HG03066 (cell line): ENCODE measurements at regions not wholly inside any gene's neighbourhood (a gene's known extent, or its start where the extent isn't known, plus 50 kb on each side); places are given as distances from the start of the nearest gene placed in this dataset.

Experiments
- ATAC-seq: cut with Tn5 transposase; IDR thresholded peaks from one replicate; pipeline ENCODE4 v1.9.1; 2021; ENCODE audit warnings: low read depth; ENCODE audit not compliant: unreplicated experiment

DNA sequence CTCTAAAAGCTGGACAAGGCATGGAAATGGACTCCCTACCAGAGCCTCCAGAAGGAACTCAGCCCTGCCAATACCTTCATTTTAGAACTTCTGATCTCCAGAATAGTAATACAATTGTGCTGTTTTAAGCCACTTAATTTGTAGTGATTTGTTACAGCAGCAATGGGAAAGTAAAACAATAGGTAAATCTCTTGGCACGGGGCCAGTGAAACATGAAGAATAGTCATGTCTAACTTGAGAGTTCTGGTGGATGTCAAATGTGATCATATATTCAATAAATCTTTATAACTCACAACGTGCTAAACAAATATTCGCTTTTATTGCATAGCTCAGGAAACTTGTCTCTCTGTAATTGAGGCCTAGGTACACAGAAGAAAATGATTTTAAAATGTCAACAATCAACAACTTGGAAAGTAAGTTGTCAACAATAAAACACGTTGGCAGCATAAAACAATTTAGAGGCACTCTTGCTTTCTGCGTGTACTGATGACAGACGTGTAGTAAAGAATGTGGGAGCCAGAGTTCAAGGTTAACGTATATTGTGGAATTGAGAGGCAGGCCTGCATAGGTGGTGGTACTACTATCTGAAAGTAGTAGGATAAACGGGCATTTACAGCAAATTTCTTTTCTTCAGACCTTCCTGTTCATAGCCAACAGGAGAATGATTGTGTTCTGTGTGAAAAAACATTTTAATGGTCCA, 140.5 kb upstream of the OPRM1 start:
- ATAC-seq: no peak

DNA sequence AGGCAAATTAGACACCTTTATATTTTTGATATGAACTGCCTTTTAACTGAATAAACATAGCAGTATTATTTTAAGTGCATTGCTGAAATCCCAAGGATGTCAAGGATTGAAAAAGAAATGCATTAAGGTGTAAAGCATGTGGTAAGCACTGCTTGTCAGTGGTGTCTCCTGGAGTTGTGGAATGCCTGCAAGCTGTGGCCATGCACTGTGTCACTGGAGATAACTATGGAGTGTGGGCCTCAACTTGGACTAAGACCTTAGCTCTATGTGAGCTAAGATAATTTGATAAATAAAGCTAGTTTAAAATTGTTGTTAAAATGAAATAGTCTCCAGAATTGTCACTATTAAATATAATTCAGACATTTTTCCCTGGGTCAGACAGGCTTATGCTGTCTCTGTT, 156.6 kb upstream of the OPRM1 start:
- ATAC-seq: no peak

DNA sequence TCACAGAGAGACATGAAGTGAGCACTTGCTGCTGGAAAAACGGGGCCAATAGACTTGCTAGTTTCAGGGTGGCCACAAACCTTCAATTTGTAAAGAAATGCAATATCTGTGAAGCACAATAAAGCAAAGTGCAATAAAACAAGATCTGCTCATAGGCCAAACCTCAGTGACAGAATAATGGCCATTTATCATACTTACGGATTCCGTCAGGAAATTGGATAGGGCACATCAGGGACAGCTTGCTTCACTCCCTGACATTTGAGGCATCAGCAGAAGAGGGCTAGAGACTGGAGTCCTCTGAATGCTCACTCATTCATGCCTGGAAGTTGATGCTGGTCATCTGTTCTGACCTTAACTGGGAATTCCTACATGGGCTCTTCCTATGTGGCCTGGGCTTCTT, 165.5 kb upstream of the OPRM1 start:
- ATAC-seq: no peak

DNA sequence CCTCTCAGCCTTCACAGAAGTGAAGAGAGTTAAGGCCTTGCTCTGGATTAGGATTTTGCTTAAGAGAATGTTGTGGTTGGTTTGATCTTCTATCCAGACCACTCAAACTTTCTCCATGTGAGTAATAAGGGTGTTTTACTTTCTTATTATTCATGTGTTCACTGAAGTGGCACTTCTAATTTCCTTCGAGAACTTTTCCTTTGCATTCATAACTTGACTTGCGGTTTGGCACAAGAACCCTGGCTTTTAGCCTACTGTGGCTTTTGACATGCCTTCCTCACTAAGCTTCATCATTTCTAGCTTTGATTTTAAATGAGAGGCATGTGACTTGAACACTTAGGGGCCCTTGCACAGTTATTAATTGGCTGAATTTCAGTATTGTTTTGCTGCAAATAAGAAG, 166.1 kb upstream of the OPRM1 start:
- ATAC-seq: no peak

DNA sequence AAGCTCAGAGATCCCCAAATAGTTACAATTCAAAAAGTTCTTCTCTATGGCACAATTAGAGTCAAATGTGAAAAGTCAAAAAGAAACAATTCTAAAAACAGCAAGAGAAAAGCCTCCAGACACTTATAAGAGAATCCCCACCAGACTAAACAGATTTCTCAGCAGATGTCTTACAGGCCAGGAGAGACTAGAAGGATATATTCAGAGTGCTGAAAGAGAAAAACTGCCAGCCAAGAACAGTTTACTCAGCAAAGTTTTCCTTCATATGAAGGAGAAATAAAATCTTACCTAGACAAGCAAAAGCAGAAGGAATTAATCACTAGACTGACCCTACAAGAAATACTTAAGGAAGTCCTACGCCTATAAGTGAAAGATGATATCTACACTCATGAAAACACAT, 176.1 kb upstream of the OPRM1 start:
- no peak for ATAC-seq

DNA sequence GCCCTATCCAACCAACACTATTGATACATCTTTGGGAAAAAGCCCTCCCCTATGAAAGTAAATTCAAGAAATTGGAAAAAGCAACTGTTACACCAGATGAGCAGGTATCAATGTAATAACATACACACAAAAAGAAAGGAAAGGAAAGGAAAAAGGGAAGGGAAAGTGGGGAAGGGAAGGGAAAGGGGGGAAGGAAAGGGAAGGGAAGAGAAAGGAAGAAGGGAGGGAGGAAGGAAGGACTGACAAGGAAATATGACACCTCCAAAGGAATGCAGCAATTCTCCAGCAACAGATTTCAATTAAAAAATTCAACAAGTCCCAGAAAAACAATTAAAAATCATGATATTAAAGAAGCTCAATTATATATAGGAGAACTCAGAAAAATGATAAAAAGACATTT, 176.9 kb upstream of the OPRM1 start:
- no peak for ATAC-seq

DNA sequence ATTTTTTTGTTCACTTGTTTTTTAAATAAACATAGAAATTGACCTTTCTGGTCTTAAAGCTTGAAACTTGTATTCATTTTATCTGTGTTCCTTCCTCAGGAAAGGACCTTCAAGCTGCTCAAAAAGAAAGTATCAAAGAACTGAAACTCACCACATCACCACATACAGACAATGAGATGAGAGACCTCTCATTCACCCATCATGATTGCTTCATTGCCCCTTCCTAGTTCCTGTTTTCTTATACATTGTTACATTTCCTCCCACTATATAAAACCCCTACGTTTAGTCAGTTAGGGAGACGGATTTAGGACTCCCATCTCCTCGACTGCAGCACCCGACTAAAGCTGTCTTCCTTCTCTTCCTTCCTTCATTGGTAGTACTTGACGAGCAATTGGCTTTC, 180.5 kb upstream of the OPRM1 start:
- ATAC-seq: no peak

DNA sequence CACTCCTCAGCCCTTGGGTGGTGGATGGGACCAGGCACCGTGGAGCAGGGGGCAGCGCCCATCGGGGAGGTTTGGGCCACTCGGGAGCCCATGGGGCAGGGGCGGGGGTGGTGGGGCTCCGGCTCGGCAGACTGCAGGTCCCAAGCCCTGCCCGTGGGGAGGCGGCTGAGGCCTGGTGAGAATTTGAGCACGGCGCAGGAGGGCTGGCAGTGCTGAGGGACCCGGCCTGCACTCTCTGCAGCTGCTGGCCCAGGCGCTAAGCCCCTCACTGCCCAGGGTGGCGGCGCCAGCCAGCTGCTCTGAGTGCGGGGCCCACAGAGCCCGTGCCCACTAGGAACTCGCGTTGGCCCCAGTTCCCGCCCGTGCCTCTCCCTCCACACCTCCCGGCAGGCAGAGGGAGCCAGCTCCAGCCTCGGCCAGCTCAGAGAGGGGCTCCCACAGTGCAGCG, 182.1 kb upstream of the OPRM1 start:
- ATAC-seq: no peak

DNA sequence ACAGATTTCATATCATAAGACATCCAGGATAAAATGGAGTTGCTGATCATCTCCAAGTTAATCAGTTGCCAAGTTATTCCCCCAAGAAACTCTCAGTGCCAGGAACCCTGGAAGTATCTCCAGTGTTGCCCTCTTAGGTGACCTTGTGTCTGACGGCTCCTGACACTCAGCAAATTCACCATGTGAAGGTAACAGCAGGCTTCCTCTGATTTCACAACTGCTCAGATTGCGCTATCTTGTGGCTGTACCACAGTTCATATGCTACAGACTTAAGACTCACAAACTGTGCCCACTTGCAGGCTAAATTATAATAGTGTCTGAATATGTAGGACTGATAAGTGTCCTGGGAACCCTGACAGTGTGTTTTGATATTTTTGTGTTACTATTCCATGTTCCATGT, 186.6 kb upstream of the OPRM1 start:
- no peak for ATAC-seq

DNA sequence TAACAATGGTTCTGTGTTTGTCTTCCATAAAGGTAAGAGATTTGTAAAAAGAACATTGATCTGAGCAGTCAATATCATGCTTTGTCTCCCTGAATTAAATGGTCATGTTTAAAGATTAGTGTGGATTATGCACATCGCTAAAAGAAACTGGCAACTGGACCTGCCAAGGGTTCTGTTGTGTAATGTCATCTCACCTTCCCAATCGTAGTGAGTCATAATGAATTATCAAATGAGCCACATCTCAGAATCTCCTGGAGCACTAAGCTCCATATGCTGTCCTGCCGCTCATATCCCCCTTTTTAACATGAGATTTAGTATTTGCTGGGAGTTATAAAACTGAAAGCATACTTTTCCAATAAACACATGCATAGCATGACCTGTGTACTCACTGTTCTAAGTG, 187.0 kb upstream of the OPRM1 start:
- no peak for ATAC-seq

DNA sequence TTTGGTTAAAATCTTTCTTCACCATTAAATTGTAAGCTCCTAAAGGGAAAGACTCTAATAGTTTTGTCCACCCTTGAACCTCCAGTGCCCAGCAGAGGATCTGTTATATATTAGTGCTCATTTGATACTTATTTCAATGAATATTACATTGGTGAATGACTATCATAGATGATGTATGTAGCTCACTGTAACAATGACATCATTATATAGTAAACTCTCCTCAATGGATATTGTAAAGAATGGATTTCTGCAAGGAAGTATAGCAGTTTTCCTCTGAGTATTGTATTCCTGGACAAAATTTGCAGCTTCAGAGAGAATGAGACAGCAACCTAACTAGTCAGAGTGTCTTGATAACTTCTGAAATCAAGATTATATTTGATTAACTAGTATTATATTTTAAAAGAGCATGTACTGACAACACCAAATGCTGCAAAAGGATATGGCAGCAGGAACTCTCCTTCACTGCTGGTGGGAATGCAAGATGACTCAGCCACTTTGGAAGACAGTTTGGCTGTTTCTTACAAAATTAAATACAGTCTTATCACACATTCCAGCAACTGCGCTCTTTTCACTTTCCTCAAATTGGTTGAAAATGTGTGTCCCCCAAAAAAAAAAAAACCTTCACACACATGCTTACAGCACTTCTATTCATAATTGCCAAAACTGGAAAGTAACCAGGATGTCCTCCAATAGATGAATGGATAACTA, 189.8 kb upstream of the OPRM1 start:
- ATAC-seq: no peak

DNA sequence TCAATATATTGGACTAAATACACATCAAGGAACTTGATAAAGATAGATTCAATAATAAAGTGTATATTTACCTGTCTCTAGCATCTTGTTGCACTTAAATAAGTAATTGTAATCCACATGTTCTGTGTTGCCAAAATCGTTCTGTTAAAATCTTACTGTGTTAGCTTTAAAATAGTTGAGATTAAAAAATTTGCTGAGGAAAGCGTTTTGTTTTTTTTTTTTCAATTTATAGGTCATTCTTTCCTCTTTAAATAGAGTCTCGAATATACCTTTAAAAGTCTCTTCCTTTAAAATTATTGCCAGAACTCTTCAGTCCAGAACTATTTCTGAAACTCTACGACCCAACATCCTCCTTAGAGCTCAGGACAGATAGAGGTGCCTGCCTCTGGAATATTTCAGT, 195.6 kb upstream of the OPRM1 start:
- ATAC-seq: no peak

DNA sequence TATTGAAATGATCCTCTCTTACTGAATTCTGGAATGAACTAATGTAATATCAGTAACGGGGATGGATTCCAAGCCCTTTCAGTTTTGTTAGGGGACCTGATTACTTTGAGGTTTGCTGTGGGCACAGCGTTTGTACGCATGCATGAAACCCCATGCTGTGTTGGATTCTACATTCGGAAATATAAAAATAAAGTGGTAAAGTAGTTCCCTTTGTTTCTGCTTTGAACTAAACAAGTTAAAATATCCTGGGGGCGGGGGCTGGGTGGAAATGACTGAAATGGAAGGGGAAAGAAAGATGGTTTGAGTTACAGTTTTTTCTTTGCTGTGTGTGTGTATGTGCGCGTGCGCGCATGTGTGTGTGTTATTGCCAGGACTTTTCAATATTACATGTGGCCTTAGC, 196.5 kb upstream of the OPRM1 start:
- no peak for ATAC-seq

DNA sequence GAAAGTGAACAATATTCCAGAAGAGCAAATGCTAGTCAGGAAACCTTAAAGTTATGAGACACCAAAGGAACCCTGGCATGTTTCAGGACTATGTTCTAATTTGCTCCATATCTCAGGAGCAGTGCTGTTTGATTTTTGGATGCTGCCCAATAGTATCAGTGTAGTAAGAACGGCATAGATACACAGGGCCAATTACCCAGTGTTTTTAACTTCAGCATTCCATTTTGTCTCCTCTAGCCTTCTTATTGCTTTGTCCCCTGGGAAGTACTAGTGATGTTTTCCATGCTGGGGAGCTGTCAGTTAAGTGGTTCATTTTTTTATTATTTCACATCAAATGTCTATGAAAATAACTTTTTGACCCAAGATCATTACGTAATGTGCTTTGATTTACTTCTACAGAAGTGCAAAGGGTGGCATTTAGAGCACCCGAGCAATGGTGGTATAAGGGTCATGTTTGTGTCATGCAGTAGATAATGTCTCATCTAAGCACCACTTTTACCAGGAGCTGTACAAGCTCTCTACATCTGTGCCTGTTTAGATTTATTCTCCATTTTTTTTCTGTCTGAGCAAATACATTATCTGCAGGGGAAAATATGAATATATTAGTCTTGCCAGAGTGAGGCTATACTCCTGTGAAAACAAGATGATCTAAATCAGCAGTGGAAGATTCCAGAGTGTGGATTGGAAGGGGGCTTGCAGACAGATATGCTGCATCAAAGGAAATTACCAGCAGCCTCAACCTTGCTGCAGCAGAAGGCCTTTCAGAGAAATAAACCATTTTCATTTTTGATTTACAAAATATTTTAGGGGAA, 198.8 kb upstream of the OPRM1 start:
- no peak for ATAC-seq

DNA sequence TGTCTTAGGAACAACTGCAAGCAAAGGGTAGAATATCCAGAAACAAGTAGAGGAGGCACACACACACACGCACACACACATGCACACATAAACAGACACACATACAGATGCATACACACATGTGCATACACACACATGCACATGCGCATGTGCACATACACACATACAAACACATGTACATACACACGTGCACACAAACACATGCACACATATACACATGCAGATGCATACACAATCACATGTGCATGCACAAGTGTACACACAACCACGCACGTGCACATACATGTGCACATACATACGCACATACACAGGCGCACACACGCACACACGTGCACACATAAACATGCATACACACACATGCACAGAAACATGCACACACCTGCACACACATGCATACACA, 206.5 kb upstream of the OPRM1 start:
- ATAC-seq: no peak

DNA sequence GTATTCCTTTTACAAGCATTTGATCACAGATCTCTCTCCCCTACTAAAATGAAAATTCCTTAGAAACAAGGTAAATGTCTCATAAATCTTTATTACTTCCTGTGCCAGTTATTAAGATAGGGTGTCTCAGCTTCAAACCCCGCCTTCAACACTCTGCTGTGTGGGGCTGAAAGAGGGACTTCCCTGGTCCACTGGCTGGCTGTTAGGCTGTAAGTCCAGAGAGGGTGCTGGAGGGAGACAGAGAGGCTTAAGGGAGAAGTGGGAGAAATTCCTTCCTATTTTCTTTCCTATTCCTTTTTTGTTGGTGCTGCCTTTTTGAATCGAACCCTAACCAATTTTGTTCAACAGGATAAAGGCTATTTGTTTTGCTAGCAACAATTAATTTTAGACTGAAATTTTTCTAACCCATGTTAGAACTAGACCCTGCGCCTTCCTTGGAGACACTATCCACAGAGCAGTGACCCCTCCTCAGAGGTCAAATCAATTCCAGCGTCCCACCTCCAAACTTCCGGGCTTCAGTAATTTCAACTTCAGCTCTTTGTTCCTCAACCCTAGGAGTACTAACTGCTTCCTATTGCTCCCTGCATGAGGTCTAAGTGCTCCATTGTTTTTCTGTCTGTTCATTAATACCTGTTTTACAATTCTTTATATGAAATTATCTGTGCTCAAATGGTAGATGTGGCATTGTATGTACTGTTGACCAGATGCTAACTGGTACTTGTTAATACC, 207.5 kb upstream of the OPRM1 start:
- ATAC-seq: no peak

DNA sequence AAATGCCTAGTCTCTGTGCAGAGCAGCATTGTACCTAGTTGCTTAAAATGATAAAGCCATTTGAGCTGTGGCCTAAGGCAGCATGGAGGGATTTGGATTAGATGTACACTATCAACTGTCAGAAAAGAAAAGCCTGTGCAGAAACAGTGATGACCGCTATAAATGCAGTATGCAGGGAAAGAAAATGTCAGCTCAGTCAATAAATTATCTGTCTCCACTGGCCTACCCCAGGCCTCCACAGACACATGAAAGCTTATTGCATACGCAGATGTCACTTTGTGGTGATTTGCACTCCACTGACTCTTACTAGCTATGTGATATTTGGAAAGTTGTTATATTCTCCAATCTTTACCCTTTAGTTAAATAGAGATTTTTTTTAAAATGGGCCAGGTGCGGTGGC, 221.9 kb upstream of the OPRM1 start:
- ATAC-seq: no peak

DNA sequence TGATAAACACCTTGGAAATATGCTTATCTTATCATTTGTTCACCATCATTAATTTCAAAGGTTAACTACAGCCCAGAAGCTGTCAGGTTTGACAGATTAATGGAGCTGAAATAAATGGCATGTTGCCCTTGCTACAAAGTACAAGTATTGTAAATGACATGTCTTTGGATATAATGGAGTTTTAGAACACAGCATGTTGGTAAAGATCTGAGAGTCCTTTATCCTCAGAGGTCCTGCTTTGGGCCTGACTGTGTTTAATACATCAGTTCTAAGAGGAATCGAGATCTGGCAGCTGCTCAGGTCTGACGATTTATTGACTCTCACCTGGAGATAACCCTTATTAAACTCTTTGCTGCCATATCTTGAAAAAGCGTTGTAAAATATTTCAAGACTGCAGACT, 222.7 kb upstream of the OPRM1 start:
- no peak for ATAC-seq

DNA sequence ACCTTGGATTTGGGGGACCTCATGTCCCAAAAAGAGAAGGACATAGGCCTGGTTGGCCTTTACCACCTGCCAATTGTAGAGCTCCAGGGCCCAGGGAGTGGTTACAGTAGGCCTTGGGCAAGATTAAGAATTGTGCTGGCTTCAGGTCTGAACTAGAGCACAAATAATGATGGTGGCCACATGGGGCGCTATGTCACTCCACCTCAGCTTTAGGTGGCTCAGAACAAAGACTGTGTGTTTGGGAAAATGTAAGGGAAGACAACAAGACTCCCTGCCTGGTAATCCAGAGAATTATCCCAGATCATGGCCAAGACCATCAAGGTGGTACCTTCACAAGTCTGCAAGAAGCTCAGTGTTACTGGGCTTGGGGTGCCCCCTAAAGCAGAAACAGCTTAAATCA, 224.9 kb upstream of the OPRM1 start:
- ATAC-seq: no peak

DNA sequence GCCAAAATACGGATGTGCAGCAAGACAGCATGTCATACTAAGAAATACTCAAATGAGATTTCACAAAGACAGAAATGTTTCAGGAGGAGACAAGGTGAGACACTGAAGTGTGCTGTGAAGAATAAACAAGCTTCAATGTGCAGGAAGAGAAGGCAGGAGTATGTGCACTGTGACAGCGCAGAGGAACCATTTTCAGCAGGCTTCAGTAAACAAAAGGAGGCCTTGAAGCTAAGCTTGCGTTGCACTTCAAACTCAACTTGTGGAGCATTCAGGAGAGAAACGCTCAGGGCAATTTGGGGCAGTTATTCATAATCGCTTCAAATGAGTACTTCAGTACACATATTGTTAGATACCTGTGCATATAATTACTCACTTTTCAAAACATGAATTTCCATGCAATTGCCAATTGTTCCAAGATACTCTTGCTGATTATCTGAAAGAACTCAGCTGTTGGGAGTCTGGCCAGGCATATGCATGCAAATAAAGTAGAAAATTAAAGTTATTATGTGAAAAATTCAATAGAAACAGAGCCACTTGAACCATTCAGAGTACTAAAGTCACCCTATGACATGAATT, 234.2 kb upstream of the OPRM1 start:
- no peak for ATAC-seq

DNA sequence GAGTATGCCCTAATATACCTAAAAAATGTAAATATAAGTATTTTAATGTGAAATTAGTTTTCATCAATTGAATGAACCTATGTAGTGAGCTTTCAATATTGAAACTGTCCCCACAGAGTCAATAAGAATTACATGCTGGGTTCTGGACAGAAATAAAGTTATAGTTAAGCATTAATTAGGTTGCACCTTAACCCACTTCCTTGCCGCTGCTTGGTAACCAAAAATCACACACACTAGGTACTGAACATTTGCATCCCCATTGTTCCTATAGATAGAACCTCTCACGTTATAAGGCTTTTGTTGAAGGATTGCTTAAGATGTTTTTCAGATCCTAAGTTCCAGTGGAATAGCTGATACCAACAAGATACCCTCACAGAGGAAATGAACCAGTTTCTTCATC, 237.1 kb upstream of the OPRM1 start:
- no peak for ATAC-seq
